ENCODE measurements at regions not wholly inside any gene's neighbourhood (a gene's known extent, or its start where the extent isn't known, plus 50 kb on each side); places are given as distances from the start of the nearest gene placed in this dataset.

DNA sequence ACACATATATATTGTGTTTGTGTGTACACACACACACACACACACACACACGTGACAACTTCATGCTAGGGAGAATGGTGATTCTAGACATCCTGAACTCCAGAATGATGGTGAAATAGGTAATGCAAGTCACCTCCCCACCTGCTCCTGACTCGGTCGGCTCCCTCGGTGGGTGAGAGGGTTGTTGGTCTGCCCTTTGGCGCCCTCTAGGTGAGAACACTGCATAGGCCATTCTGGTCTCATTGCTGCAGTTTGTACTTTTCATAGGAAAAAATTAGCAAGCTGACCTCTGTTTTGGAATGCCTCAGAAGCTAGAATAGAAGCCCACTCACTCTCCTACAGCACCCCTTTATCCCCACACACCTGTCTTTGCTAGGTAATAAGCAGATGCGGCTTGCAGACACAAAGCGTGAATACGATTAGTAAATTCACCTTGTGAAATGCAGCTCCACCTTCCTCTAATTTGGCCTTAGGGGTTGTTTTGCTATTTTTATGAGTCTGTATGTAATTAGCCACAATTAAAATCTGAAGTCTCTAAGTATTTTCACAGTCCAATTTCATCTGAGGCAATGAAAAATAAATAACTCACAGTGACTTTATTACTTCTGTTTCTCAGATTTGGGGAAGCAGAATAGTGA is 130.0 kb upstream of the KCNJ15 start:
- TF ChIP-seq, protein P1, sequence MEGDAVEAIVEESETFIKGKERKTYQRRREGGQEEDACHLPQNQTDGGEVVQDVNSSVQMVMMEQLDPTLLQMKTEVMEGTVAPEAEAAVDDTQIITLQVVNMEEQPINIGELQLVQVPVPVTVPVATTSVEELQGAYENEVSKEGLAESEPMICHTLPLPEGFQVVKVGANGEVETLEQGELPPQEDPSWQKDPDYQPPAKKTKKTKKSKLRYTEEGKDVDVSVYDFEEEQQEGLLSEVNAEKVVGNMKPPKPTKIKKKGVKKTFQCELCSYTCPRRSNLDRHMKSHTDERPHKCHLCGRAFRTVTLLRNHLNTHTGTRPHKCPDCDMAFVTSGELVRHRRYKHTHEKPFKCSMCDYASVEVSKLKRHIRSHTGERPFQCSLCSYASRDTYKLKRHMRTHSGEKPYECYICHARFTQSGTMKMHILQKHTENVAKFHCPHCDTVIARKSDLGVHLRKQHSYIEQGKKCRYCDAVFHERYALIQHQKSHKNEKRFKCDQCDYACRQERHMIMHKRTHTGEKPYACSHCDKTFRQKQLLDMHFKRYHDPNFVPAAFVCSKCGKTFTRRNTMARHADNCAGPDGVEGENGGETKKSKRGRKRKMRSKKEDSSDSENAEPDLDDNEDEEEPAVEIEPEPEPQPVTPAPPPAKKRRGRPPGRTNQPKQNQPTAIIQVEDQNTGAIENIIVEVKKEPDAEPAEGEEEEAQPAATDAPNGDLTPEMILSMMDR (IDR thresholded peaks at IDR 0.05; ENCODE audit: low read length, missing control alignments) = peak; percentile 96
- peak; percentile 59 for DNase-seq (ENCODE audit: low read depth)
- H3K4me3 ChIP-seq (replicated peaks; ENCODE audit: low read depth, low read length) = no peak overlapping the region

DNA sequence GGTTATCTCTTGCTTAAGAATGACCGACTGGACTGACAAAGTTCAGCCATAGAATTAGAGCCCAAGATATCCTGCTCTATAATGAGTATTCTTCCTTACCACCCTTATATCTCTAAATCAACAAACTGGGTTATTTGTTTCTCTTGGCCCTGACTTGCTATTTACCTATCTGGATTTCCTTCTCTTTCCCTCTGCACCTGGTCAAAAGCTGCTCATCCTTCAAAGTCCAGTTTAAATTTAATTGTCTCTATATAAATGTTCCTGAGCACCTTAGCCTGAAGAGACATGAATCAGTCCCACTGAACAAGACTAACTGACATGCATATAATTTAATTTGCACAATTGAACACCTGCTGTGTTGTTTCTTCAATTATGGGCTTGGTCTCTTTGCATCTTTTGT is 127.1 kb upstream of the KCNJ15 start:
- TF ChIP-seq, protein P1 (IDR thresholded peaks at IDR 0.05; ENCODE audit: low read length, missing control alignments) = no peak
- no peak for DNase-seq (ENCODE audit: low read depth)
- no peak overlapping the region for H3K4me3 ChIP-seq (replicated peaks; ENCODE audit: low read depth, low read length)

DNA sequence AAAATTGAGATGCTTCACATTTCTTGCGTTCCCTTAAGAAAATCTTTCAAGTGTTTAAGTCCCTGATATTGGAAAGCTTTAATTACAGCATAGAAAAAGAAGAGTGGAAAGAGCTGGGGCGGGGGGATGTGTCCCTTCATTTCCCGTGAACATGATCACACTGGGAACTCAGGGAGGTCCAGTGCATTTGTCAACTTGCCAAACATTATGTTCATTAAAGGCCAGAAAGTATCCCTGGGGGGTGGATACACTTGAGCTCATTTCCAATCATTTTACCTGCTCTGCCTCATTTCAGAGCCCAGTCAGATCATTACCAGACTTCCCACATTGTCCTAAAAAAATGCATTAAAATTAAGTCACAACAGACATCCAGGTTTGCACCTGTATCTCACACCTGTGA is 123.6 kb upstream of the KCNJ15 start:
- H3K4me3 ChIP-seq (replicated peaks; ENCODE audit: low read depth, low read length) = no peak overlapping the region
- TF ChIP-seq, protein P1 (IDR thresholded peaks at IDR 0.05; ENCODE audit: low read length, missing control alignments) = no peak
- DNase-seq (ENCODE audit: low read depth) = no peak

DNA sequence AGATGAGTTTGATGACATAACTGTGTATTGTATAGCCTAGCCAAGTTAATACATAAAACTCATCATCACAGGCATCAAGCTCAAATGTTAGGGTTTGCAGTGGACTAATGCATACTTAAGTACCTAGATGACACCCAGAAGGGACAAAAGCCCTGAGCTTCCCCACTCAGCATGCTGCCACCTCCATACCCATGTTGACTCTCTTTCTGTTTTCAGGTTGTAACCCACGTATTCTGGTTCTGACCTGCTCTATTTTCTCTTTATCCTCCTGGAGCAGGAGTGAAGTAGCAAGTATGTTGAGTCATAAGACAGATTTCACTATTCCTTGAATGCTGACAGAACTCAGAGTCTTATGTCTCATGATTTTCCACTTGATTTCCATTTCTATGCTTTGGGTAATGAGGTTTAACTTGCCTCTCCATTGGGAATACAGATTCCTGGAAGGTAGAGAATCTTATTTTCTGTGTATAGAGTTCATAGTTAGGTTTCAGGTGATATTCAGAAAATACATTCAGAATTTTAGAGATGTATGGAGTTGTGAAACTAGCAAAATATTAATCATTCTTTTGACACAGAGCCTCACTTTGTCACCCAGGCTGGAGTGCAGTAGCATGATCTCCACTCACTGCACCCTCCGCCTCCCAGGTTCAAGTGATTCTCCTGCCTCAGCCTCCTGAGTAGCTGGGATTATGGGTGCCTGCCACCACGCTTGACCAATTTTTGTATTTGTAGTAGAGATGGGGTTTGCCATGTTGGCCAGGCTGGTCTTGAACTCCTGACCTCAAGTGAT is 122.5 kb upstream of the KCNJ15 start:
- TF ChIP-seq, protein P1 (IDR thresholded peaks at IDR 0.05; ENCODE audit: low read length, missing control alignments) = no peak
- no peak overlapping the region for H3K4me3 ChIP-seq (replicated peaks; ENCODE audit: low read depth, low read length)
- no peak for DNase-seq (ENCODE audit: low read depth)

DNA sequence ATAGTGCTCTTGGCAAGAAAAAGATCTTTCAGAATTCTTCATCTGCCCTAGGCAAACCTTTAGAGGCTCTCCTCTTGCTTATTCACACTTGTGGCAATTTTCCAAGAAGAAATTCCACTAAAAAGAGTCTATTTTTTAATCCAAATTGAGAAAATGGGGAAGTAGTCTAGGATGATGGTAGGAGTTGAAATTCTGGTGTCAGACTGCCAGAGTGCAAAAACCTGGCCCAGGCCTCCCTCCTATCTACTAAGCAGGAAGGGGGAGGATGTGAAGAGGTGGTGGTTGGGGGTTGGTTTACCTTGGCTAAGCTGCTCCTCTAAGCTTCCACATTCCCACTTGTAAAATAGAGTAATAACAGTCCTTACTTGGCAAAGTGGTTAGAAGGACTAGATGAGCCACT is 120.6 kb upstream of the KCNJ15 start:
- TF ChIP-seq, protein P1 (IDR thresholded peaks at IDR 0.05; ENCODE audit: low read length, missing control alignments) = no peak
- H3K4me3 ChIP-seq (replicated peaks; ENCODE audit: low read depth, low read length) = no peak overlapping the region
- DNase-seq (ENCODE audit: low read depth) = peak; percentile 22

DNA sequence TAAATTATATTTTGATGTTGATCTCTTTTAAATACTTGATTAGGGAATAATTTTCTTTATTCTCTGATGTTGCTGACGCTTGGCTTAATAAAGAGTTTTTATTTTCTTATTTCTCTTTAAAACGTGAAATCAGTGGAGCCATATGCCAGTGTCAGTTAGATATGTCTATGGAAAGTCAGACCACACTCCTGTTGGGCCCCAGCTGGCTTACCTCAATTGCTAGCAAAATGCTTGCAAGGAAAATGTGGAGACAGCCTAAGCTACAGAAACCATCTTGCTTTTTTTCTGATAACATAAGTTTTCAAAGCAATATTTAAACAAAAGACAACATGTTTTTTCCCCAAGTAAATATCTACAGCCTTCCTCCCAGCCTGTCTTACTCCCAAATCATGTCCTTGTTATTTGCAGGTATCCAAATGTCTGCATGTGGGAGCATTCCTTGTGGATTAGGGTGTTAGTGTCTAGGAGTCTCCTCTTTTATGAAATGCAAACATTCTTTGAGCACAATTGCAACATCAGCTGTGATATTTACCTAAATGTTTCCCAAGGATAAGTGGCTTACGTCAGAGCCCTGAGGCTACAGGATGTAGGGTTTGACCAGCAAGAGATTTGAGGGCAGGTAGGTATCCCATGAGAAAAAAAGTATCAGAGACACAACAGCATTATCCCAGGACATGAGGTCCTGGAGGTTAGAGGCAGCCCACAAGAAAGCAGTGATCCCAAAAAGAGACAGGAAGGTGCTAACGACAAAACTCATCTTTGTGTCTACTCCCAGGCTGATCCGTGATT is 117.2 kb upstream of the KCNJ15 start:
- DNase-seq (ENCODE audit: low read depth) = peak; percentile 78
- TF ChIP-seq, protein P1 (IDR thresholded peaks at IDR 0.05; ENCODE audit: low read length, missing control alignments) = no peak
- H3K4me3 ChIP-seq (replicated peaks; ENCODE audit: low read depth, low read length) = no peak overlapping the region

Data from fibroblast of pulmonary artery (primary cell).